ENCODE measurements at regions not wholly inside any gene's neighbourhood (a gene's known extent, or its start where the extent isn't known, plus 50 kb on each side); places are given as distances from the start of the nearest gene placed in this dataset.
"Not testable (repeated sequence)": the region's sequence is repeated elsewhere in the genome, so short reads cannot be mapped to it uniquely, and the experiment has no call there.

DNA sequence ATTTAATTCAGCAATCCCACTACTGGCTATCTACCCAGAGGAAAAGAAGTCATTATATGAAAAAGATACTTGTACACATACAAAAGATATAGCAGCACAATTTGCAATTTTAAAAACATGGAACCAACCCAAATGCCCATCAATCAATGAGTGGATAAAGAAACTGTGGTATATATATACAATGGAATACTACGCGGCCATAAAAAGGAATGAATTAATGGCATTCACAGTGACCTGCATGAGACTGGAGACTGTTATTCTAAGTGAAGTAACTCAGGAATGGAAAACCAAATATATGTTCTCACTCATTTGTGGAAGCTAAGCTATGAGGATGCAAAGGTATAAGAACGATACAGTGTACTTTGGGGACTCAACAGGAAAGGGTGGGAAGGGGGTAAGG lies 102.8 kb upstream of the KCNMA1 start:
- H3K27me3 ChIP-seq; ATAC-seq; H3K4me1 ChIP-seq; H3K27ac ChIP-seq; H3K4me3 ChIP-seq; intact Hi-C loops (cut with DNase I); H3K36me3 ChIP-seq; DNase-seq: not testable (repeated sequence)
- peaks cover 0 to 12% (median 0%) of the 10 kb centered on the region in 12 donors for H3K9me3 ChIP-seq
- WGBS, 4 donors = 88 to 97% (median 96%) methylated on average over 3 of the region's 3 CpGs

- WGBS, 4 donors = 57 to 76% (median 66%) methylated on average over 2 of the region's 2 CpGs
- ATAC-seq (no peak), DNase-seq (no peak)
Measured at GRCh38 chr10:77738496-77739158, 101.0 kb upstream of the KCNMA1 start.

GRCh38 chr10:77737608-77738007 lies 100.0 kb upstream of the KCNMA1 start:
- Histone ChIP-seq H3K9me3 (peaks cover 0 to 12% (median 0%) of the 10 kb centered on the region in 12 donors), H3K27me3 (no peaks in the 10 kb centered on the region), H3K4me3 (no peak overlapping the region), H3K27ac (no peak overlapping the region), H3K36me3 (no peaks in the 10 kb centered on the region), H3K4me1 (no peaks in the 10 kb centered on the region)
- DNase-seq (no peak), ATAC-seq (no peak)
- intact Hi-C loops (cut with DNase I) = no loop called here
- no peak for TF ChIP-seq POLR2A (IDR thresholded peaks at IDR 0.05)
- TF ChIP-seq CTCF (IDR thresholded peaks at IDR 0.05) = no peak
- WGBS, 4 donors = 66 to 70% (median 68%) methylated on average over 2 of the region's 2 CpGs

More at GRCh38 chr10:77738496-77739158, 101.0 kb upstream of the KCNMA1 start:
- Histone ChIP-seq H3K4me3 (no peak overlapping the region), H3K36me3 (no peaks in the 10 kb centered on the region), H3K27me3 (peaks cover 0 to 4% (median 0%) of the 10 kb centered on the region in 9 donors), H3K4me1 (no peaks in the 10 kb centered on the region), H3K27ac (no peak overlapping the region), H3K9me3 (peaks cover 0 to 12% (median 0%) of the 10 kb centered on the region in 12 donors)
- TF ChIP-seq CTCF (IDR thresholded peaks at IDR 0.05) = no peak
- TF ChIP-seq POLR2A (IDR thresholded peaks at IDR 0.05) = no peak
- intact Hi-C loops (cut with DNase I) = no loop called here

GRCh38 chr10:77735136-77735535 lies 97.5 kb upstream of the KCNMA1 start:
- H3K4me3 ChIP-seq; ATAC-seq; intact Hi-C loops (cut with DNase I); H3K27me3 ChIP-seq; H3K36me3 ChIP-seq; H3K4me1 ChIP-seq; H3K27ac ChIP-seq; H3K9me3 ChIP-seq; DNase-seq: not testable (repeated sequence)
- WGBS, 4 donors = 54 to 62% (median 55%) methylated on average over 5 of the region's 5 CpGs

GRCh38 chr10:77732213-77733003 lies 94.8 kb upstream of the KCNMA1 start:
- Histone ChIP-seq H3K36me3 (no peaks in the 10 kb centered on the region), H3K9me3 (no peaks in the 10 kb centered on the region), H3K27ac (no peak overlapping the region), H3K27me3 (no peaks in the 10 kb centered on the region), H3K4me3 (no peak overlapping the region), H3K4me1 (no peaks in the 10 kb centered on the region)
- no peak for TF ChIP-seq POLR2A (IDR thresholded peaks at IDR 0.05)
- no peak for TF ChIP-seq CTCF (IDR thresholded peaks at IDR 0.05)
- WGBS, 4 donors = 63 to 77% (median 76%) methylated on average over 14 to 23 of the region's 23 CpGs
- no peak for ATAC-seq
- intact Hi-C loops (cut with DNase I) = no loop called here
- no peak for DNase-seq
